ENCODE measurements at regions not wholly inside any gene's neighbourhood (a gene's known extent, or its start where the extent isn't known, plus 50 kb on each side); places are given as distances from the start of the nearest gene placed in this dataset.

- no peaks in the 10 kb centered on the region for H3K36me3 ChIP-seq (ENCODE audit: control insufficient read depth, insufficient read depth, low read length)
- H3K27me3 ChIP-seq (ENCODE audit: control insufficient read depth, insufficient read depth, low read length): no peaks in the 10 kb centered on the region
- TF ChIP-seq CTCF (IDR thresholded peaks at IDR 0.05; ENCODE audit: insufficient read depth, low read length, severe bottlenecking): no peak
- no peak for FAIRE-seq
- no peak overlapping the region for H3K4me3 ChIP-seq (ENCODE audit: low read depth, low read length)
- no peak for DNase-seq (ENCODE audit: low read depth)
Measured at GRCh38 chr3:20890111-20890519, 704.1 kb upstream of the SGO1 start.

DNA sequence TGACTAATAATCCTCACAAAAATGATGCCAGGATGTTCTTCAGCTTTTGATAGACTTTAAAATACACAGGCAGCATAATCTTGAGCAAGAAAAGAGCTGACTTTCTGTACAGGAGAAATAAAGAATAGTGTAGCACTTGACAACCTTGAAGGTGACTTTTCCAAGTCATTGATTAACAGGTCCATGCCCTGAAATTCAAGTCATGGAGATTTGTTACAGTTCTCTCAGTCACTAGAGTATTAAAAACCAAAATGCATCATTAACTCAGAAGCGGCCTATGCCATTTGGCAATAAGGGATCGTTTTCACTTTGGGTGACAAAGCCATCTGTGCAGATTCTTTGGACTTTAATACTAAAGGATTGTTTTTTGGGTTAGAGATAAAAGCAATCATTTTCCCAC, 692.7 kb upstream of the SGO1 start:
- FAIRE-seq (no peak), DNase-seq (ENCODE audit: low read depth) (no peak)
- no peak for TF ChIP-seq CTCF (IDR thresholded peaks at IDR 0.05; ENCODE audit: insufficient read depth, low read length, severe bottlenecking)
- H3K4me3 ChIP-seq (ENCODE audit: low read depth, low read length): no peak overlapping the region
- H3K36me3 ChIP-seq (ENCODE audit: control insufficient read depth, insufficient read depth, low read length): no peaks in the 10 kb centered on the region
- H3K27me3 ChIP-seq (ENCODE audit: control insufficient read depth, insufficient read depth, low read length): no peaks in the 10 kb centered on the region

DNA sequence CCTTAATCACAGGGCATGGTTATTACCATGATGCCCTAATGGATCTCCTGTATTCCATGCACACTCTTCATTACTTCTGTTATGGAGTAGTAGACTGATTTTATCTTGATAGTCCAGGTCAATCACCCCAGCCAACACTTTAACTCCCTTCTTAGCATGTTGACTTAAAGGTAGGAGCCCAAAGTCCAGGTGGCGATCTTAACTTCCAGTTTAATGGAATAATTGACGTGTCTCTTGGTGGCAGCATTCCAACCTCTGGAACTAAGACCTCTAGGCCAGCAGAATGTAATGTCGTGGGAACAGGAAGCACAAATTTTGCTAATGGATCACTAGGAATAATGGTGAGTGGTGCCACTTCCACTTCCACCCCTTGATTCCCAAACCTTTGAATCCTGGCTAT, 687.2 kb upstream of the SGO1 start:
- no peak for FAIRE-seq
- H3K4me3 ChIP-seq (ENCODE audit: low read depth, low read length): no peak overlapping the region
- H3K36me3 ChIP-seq (ENCODE audit: control insufficient read depth, insufficient read depth, low read length): no peaks in the 10 kb centered on the region
- H3K27me3 ChIP-seq (ENCODE audit: control insufficient read depth, insufficient read depth, low read length): no peaks in the 10 kb centered on the region
- no peak for TF ChIP-seq CTCF (IDR thresholded peaks at IDR 0.05; ENCODE audit: insufficient read depth, low read length, severe bottlenecking)
- DNase-seq (ENCODE audit: low read depth): no peak

GRCh38 chr3:20870106-20870899, 684.3 kb upstream of the SGO1 start:
- DNase-seq (ENCODE audit: low read depth) (no peak), FAIRE-seq (no peak)
- H3K4me3 ChIP-seq (ENCODE audit: low read depth, low read length): no peak overlapping the region
- TF ChIP-seq CTCF (IDR thresholded peaks at IDR 0.05; ENCODE audit: insufficient read depth, low read length, severe bottlenecking): no peak
- no peaks in the 10 kb centered on the region for H3K36me3 ChIP-seq (ENCODE audit: control insufficient read depth, insufficient read depth, low read length)
- H3K27me3 ChIP-seq (ENCODE audit: control insufficient read depth, insufficient read depth, low read length): no peaks in the 10 kb centered on the region

DNA sequence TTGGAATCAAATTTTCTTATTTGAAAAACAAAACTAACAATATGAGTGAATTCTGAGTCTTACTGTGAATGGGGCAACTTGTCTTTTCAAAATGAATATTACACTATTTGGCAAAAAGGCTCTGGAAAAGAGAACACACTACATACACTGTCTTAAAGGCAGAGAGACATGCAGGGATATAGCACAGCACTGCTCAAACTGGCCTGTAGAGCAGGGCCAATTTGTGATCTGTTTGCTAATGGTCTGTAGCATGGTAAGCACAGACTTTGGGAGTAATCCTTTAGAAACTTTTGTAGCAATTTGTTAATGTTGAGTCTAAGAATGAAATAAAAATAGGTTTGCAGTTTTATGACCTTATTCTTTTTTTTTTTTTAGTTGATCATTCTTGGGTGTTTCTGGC, 679.8 kb upstream of the SGO1 start:
- Histone ChIP-seq H3K4me3 (ENCODE audit: low read depth, low read length) (no peak overlapping the region), H3K36me3 (ENCODE audit: control insufficient read depth, insufficient read depth, low read length) (no peaks in the 10 kb centered on the region), H3K27me3 (ENCODE audit: control insufficient read depth, insufficient read depth, low read length) (no peaks in the 10 kb centered on the region)
- no peak for DNase-seq (ENCODE audit: low read depth)
- TF ChIP-seq CTCF (IDR thresholded peaks at IDR 0.05; ENCODE audit: insufficient read depth, low read length, severe bottlenecking): no peak
- no peak for FAIRE-seq

DNA sequence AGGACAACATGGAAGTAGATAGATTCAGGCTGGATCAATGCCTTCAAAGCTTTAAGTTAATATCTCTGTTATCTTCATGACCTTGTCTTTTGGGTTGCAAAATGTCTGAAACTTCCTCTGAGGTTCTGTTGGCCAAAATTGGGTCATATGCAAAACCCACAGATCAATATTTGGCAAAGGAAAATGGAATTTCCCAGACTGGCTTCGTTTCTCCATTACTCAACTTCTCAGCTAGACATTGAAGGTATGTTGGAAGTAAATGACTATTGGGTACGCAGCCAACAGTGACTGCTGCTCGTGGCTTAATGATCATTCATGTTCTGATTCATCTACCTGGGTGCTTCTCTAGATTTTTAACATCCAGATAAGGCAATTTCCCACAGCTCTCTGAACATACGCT, 675.4 kb upstream of the SGO1 start:
- DNase-seq (ENCODE audit: low read depth) (no peak), FAIRE-seq (no peak)
- Histone ChIP-seq H3K4me3 (ENCODE audit: low read depth, low read length) (no peak overlapping the region), H3K36me3 (ENCODE audit: control insufficient read depth, insufficient read depth, low read length) (no peaks in the 10 kb centered on the region), H3K27me3 (ENCODE audit: control insufficient read depth, insufficient read depth, low read length) (no peaks in the 10 kb centered on the region)
- TF ChIP-seq CTCF (IDR thresholded peaks at IDR 0.05; ENCODE audit: insufficient read depth, low read length, severe bottlenecking): no peak

All from bronchial epithelial cell (primary cell).